Stimulated activated CD8-positive, alpha-beta memory T cell treated with anti-CD3 and anti-CD28 coated beads, Interleukin-7, amount 100 ng/mL, for 1 hour (primary cell): ENCODE measurements at regions not wholly inside any gene's neighbourhood (a gene's known extent, or its start where the extent isn't known, plus 50 kb on each side); places are given as distances from the start of the nearest gene placed in this dataset.
A peak's percentile ranks its signal among the peaks of the same experiment; 100 is the strongest.
"Not testable (repeated sequence)": the region's sequence is repeated elsewhere in the genome, so short reads cannot be mapped to it uniquely, and the experiment has no call there.

Experiments used
- DNase-seq, 2 donors: peaks; one replicate each; pipeline ENCODE4 v3.0.0-alpha.2; 2020; ENCODE audit warnings: low read depth in 2 of 2

- no peak for DNase-seq
Observed at GRCh38 chr1:199218533-199218932, 579.7 kb downstream of the PTPRC start.

GRCh38 chr1:199220031-199220430 lies 581.2 kb downstream of the PTPRC start:
- DNase-seq = no peak

GRCh38 chr1:199221371-199222150 lies 582.7 kb downstream of the PTPRC start:
- DNase-seq = no peak

GRCh38 chr1:199223936-199224335 lies 585.1 kb downstream of the PTPRC start:
- DNase-seq = no peak

GRCh38 chr1:199226163-199226562 lies 587.3 kb downstream of the PTPRC start:
- DNase-seq = no peak

- DNase-seq = no peak
Observed at GRCh38 chr1:199242147-199242546, 603.3 kb downstream of the PTPRC start.

GRCh38 chr1:199242601-199243000 lies 603.8 kb downstream of the PTPRC start:
- no peak for DNase-seq

- peak; percentile 20 to 34 for DNase-seq
Observed at GRCh38 chr1:199243423-199244061, 604.7 kb downstream of the PTPRC start.

- DNase-seq = no peak
Observed at GRCh38 chr1:199245946-199246345, 607.1 kb downstream of the PTPRC start.

GRCh38 chr1:199246716-199247115 lies 607.9 kb downstream of the PTPRC start:
- DNase-seq = no peak

GRCh38 chr1:199247891-199248290 lies 609.1 kb downstream of the PTPRC start:
- no peak for DNase-seq

- DNase-seq = not testable (repeated sequence)
Observed at GRCh38 chr1:199254040-199254439, 615.2 kb downstream of the PTPRC start.

GRCh38 chr1:199261328-199261727 lies 622.5 kb downstream of the PTPRC start:
- DNase-seq = no peak

- DNase-seq = no peak
Observed at GRCh38 chr1:199264283-199264682, 625.4 kb downstream of the PTPRC start.

GRCh38 chr1:199264911-199265310 lies 626.1 kb downstream of the PTPRC start:
- no peak for DNase-seq

- no peak for DNase-seq
Observed at GRCh38 chr1:199265319-199265718, 626.5 kb downstream of the PTPRC start.

- no peak for DNase-seq
Observed at GRCh38 chr1:199269241-199269640, 630.4 kb downstream of the PTPRC start.

- no peak for DNase-seq
Observed at GRCh38 chr1:199272139-199272544, 633.3 kb downstream of the PTPRC start.

- no peak for DNase-seq
Observed at GRCh38 chr1:199272628-199273086, 633.8 kb downstream of the PTPRC start.

- DNase-seq = no peak
Observed at GRCh38 chr1:199273837-199274379, 635.1 kb downstream of the PTPRC start.

- DNase-seq = no peak
Observed at GRCh38 chr1:199279067-199279466, 640.2 kb downstream of the PTPRC start.

GRCh38 chr1:199279872-199280645 lies 641.2 kb downstream of the PTPRC start:
- DNase-seq = no peak
